ENCODE measurements at regions not wholly inside any gene's neighbourhood (a gene's known extent, or its start where the extent isn't known, plus 50 kb on each side); places are given as distances from the start of the nearest gene placed in this dataset.

DNA sequence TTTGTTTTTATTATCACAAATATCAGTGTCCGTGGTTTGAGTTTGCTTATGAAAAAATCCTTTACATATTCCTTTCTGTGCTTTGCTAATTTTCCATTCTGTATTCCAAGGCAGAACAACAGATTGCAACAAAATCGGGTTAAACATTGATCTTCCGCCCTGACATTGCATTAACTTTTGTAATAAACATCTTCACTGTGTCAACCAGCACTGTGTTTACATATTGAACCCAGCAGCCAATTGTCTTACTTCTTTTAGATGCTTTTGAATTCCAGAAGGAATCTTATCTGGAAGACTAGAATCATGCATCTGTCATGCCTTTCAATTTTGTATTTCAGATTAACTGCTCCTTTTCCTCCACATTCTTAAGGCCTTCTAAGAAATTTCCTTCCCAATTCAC lies 147.8 kb upstream of the CXXC4 start:
- TF ChIP-seq, protein P1, sequence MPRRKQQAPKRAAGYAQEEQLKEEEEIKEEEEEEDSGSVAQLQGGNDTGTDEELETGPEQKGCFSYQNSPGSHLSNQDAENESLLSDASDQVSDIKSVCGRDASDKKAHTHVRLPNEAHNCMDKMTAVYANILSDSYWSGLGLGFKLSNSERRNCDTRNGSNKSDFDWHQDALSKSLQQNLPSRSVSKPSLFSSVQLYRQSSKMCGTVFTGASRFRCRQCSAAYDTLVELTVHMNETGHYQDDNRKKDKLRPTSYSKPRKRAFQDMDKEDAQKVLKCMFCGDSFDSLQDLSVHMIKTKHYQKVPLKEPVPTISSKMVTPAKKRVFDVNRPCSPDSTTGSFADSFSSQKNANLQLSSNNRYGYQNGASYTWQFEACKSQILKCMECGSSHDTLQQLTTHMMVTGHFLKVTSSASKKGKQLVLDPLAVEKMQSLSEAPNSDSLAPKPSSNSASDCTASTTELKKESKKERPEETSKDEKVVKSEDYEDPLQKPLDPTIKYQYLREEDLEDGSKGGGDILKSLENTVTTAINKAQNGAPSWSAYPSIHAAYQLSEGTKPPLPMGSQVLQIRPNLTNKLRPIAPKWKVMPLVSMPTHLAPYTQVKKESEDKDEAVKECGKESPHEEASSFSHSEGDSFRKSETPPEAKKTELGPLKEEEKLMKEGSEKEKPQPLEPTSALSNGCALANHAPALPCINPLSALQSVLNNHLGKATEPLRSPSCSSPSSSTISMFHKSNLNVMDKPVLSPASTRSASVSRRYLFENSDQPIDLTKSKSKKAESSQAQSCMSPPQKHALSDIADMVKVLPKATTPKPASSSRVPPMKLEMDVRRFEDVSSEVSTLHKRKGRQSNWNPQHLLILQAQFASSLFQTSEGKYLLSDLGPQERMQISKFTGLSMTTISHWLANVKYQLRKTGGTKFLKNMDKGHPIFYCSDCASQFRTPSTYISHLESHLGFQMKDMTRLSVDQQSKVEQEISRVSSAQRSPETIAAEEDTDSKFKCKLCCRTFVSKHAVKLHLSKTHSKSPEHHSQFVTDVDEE (CRISPR knock-in tag; IDR thresholded peaks at IDR 0.05), result no peak
- TF ChIP-seq BACH2 (CRISPR knock-in tag; IDR thresholded peaks at IDR 0.05; ENCODE audit: borderline replicate concordance) (no peak), ZNF565 (CRISPR knock-in tag; conservative IDR thresholded peaks at IDR 0.05; ENCODE audit: low read depth) (no peak), ZFP3 (CRISPR knock-in tag; IDR thresholded peaks at IDR 0.05) (no peak), CREB5 (CRISPR knock-in tag; IDR thresholded peaks at IDR 0.05; ENCODE audit: low read depth) (no peak), ZFP30 (CRISPR knock-in tag; IDR thresholded peaks at IDR 0.05) (no peak)
- TF ChIP-seq, protein P2, sequence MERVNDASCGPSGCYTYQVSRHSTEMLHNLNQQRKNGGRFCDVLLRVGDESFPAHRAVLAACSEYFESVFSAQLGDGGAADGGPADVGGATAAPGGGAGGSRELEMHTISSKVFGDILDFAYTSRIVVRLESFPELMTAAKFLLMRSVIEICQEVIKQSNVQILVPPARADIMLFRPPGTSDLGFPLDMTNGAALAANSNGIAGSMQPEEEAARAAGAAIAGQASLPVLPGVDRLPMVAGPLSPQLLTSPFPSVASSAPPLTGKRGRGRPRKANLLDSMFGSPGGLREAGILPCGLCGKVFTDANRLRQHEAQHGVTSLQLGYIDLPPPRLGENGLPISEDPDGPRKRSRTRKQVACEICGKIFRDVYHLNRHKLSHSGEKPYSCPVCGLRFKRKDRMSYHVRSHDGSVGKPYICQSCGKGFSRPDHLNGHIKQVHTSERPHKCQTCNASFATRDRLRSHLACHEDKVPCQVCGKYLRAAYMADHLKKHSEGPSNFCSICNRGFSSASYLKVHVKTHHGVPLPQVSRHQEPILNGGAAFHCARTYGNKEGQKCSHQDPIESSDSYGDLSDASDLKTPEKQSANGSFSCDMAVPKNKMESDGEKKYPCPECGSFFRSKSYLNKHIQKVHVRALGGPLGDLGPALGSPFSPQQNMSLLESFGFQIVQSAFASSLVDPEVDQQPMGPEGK (CRISPR knock-in tag; IDR thresholded peaks at IDR 0.05; ENCODE audit: borderline replicate concordance), result no peak

Measured in SK-N-SH treated with all-trans-retinoic acid at 6 μM for 48 hours (cell line).